GM12873 (cell line): ENCODE measurements at regions not wholly inside any gene's neighbourhood (a gene's known extent, or its start where the extent isn't known, plus 50 kb on each side); places are given as distances from the start of the nearest gene placed in this dataset.

ENCODE experiments used
- CTCF ChIP-seq: IDR thresholded peaks from 2 replicates; pipeline ENCODE4 v1.5.1; 2012; ENCODE audit warnings: low read depth, mild to moderate bottlenecking, moderate library complexity, low read length, control low read depth; ENCODE audit not compliant: insufficient read depth; ENCODE audit errors: missing control alignments

- no peak for TF ChIP-seq CTCF
Observed at GRCh38 chrX:98111684-98112083, 1228.0 kb downstream of the RPA4 start.

DNA sequence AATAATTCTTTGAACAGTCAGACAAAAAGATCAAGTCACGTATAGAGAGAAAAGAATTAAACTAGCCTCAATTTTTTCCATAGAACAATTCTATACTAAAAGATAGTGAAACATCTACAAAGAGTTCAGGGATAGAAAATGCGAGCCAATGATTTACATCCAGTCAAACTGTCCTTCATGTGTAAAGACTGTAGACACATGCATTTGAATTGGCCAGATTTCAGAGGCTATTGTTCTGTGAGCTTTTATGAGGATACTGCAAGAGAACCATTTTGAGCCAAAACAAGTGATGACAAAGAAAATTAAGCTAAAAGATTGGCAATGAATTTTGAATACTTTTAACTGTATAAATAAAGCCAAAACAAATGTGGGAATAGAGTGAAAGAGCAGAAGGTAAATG is 1230.3 kb downstream of the RPA4 start:
- no peak for TF ChIP-seq CTCF

- no peak for TF ChIP-seq CTCF
Observed at GRCh38 chrX:98141466-98141865, 1257.8 kb downstream of the RPA4 start.

- TF ChIP-seq CTCF: no peak
Observed at GRCh38 chrX:98191003-98191402, 1307.3 kb downstream of the RPA4 start.

- TF ChIP-seq CTCF: no peak
Observed at GRCh38 chrX:98194036-98194435, 1310.3 kb downstream of the RPA4 start.

DNA sequence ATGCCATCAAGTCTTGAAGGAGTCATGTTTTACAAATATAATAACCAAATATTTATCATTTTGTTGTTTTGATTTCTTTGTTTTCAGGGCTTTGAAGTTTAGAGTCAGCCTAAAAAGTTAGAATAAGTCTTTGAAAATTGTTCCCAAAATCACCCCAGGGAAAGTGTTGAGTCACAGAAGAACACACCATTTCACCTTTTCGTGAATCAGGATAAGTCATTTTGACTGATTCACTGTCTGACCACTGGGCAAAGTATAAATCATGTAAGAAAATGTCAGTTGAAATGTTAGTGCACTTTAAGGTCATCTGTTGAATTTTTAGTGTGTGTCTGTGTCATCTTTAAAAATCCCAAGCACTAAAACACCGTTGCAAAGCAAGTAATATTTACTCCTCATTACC is 1320.1 kb downstream of the RPA4 start:
- no peak for TF ChIP-seq CTCF

DNA sequence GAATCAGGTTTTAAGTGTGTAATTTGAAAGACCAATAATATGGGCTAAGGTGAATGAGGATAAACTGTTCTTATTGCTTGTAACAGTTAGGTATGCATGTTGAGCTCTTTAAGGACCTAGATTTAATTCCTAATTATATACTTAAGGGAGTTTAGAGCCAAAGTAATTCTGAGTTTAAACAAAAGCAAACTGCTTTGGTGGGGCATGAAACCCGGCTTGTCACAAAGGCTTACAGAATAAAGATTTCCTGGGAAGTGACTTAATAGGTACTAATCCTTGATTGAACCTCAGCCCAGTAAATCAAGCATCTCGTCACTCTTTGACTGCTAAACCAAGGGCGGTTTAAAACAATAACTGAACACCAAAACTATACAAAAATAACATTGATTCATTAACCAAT is 1324.2 kb downstream of the RPA4 start:
- no peak for TF ChIP-seq CTCF

DNA sequence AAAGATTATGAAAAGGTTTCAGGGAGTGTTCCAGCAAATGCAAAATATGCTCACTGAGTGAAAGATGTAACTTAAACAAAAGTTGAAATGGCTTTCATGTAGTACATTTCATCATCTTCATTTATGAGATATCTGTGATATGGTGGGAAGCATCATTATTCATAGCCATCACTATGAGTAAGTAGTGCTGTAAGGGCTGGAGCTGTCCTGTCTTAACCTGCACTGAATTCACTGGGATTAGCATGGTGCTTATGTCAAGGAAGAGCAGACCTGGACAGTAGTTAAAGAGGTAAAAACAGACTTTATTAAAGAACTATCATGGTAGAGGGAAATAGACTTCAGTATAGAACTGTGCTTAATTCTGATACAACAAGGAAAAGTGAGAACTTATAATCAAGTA is 1347.3 kb downstream of the RPA4 start:
- TF ChIP-seq CTCF: no peak
